Panc1 (cell line): ENCODE measurements at regions not wholly inside any gene's neighbourhood (a gene's known extent, or its start where the extent isn't known, plus 50 kb on each side); places are given as distances from the start of the nearest gene placed in this dataset.

Experiments used
- ATAC-seq: fragments of 200-7000 bp; cut with Tn5 transposase; 2 replicates; pipeline ENCODE4 v1.9.1; 2020; ENCODE audit warnings: mild to moderate bottlenecking, moderate library complexity
- BruUV-seq: library from RNA; stranded (reverse); fragments of 400-500 nt; replicated peaks from 2 replicates; lab custom pipeline; 2021; lab: Mats Ljungman, UMichigan
- CTCF ChIA-PET: fragments of 300-600 bp; sonication (Branson Sonifier 250); formaldehyde crosslinking; loops from one replicate; lab custom pipeline; 2022; ENCODE audit warnings: antibody characterized with exemption; lab: Charles Lee
- POLR2A ChIA-PET: fragments of 300-600 bp; sonication (Branson Sonifier 250); formaldehyde crosslinking; loops from one replicate; lab custom pipeline; 2022; ENCODE audit warnings: antibody characterized with exemption; lab: Charles Lee
- DNase-seq: peaks from one replicate; pipeline ENCODE4 v3.0.0-alpha.2; 2010; ENCODE audit warnings: low read depth, low spot score
- H3K27ac ChIP-seq: 2 replicates; pipeline ENCODE4 v1.5.1; 2011; ENCODE audit warnings: mild to moderate bottlenecking, low read length, inconsistent platforms
- H3K27me3 ChIP-seq: fragments of 200-500 bp; sonication (Bioruptor generic); 2 replicates; pipeline ENCODE4 v1.6.0; 2014; ENCODE audit warnings: low read length, inconsistent platforms; ENCODE audit not compliant: control insufficient read depth, insufficient read depth
- H3K36me3 ChIP-seq: fragments of 200-500 bp; sonication (Bioruptor generic); 2 replicates; pipeline ENCODE4 v1.5.1; 2014; ENCODE audit warnings: inconsistent platforms, mild to moderate bottlenecking, low read length, moderate library complexity; ENCODE audit not compliant: control insufficient read depth, insufficient read depth
- H3K4me1 ChIP-seq: 2 replicates; pipeline ENCODE4 v1.5.1; 2011; ENCODE audit warnings: inconsistent platforms, mild to moderate bottlenecking, low read length, moderate library complexity; ENCODE audit not compliant: control insufficient read depth, insufficient read depth
- H3K4me3 ChIP-seq, 2 experiments: 2 replicates each; pipeline ENCODE4 v1.5.1; 2011 to 2012; ENCODE audit warnings: low read depth in 2 of 2, low read length in 2 of 2, mild to moderate bottlenecking in 2 of 2, inconsistent platforms in 1 of 2, moderate library complexity in 1 of 2
- H3K9me3 ChIP-seq: fragments of 200-500 bp; sonication (Bioruptor generic); 2 replicates; pipeline ENCODE4 v1.5.1; 2014; ENCODE audit warnings: low read depth, mild to moderate bottlenecking, inconsistent platforms, low read length, moderate library complexity; ENCODE audit not compliant: control insufficient read depth, insufficient read depth
- CTCF ChIP-seq: fragments of 450-650 bp; IDR thresholded peaks from 2 replicates; pipeline ENCODE4 v1.5.1; 2017; ENCODE audit warnings: mild to moderate bottlenecking
- POLR2AphosphoS5 ChIP-seq: IDR thresholded peaks from 2 replicates; pipeline ENCODE4 v1.6.1; 2012; ENCODE audit warnings: mild to moderate bottlenecking, low read depth, low read length, moderate library complexity
- REST ChIP-seq, 2 experiments: IDR thresholded peaks; 2 replicates each; pipeline ENCODE4 v1.6.1; 2011 to 2012; ENCODE audit warnings: low read depth in 2 of 2, control low read depth in 1 of 2, low read length in 1 of 2, mild to moderate bottlenecking in 1 of 2, moderate library complexity in 1 of 2; ENCODE audit not compliant: insufficient read depth in 1 of 2
- SIN3A ChIP-seq: IDR thresholded peaks from 2 replicates; pipeline ENCODE4 v1.6.1; 2012; ENCODE audit warnings: low read depth, mild to moderate bottlenecking, low read length, moderate library complexity, borderline replicate concordance; ENCODE audit not compliant: insufficient read depth
- TCF7L2 ChIP-seq: IDR thresholded peaks from 2 replicates; pipeline ENCODE4 v1.6.1; 2011; ENCODE audit warnings: mild to moderate bottlenecking, low read depth, low read length, inconsistent platforms
- in situ Hi-C: cut with HindIII; loops from 2 replicates; pipeline ENCODE4 v1.10.0; 2016; ENCODE audit warnings: low sequenced_read_pairs, low pct_unique_long_range_greater_than_20kb
- intact Hi-C: fragments of 100-400 bp; cut with micrococcal nuclease; formaldehyde crosslinking; loops from one replicate; pipeline ENCODE4 v1.10.0; 2022; ENCODE audit not compliant: unreplicated experiment

- no peak for TF ChIP-seq REST (IDR thresholded peaks at IDR 0.05; ENCODE audit: insufficient read depth in 1 of 2, low read depth in 2 of 2, low read length in 1 of 2)
- no peak for TF ChIP-seq SIN3A
- TF ChIP-seq TCF7L2 = no peak
- TF ChIP-seq POLR2AphosphoS5 = no peak
- no peak for TF ChIP-seq CTCF
- no peak overlapping the region for H3K27ac ChIP-seq
- no peak overlapping the region for H3K4me3 ChIP-seq
- intact Hi-C loops (no loop called here), in situ Hi-C loops (no loop called here)
- ChIA-PET POLR2A (no interaction called here), CTCF (no interaction called here)
- no TSS peak for BruUV-seq
- H3K9me3 ChIP-seq = no peaks in the 10 kb centered on the region
- no peaks in the 10 kb centered on the region for H3K4me1 ChIP-seq
- no peaks in the 10 kb centered on the region for H3K36me3 ChIP-seq
- DNase-seq (no peak), ATAC-seq (no peak)
- H3K27me3 ChIP-seq = no peaks in the 10 kb centered on the region
Measured at GRCh38 chr11:97743205-97743742, 1277.5 kb upstream of the CNTN5 start.

- in situ Hi-C loops (no loop called here), intact Hi-C loops (no loop called here)
- Histone ChIP-seq H3K9me3 (no peaks in the 10 kb centered on the region; the same call in 1 of the 2 replicates), H3K4me3 (no peak overlapping the region), H3K4me1 (no peaks in the 10 kb centered on the region), H3K36me3 (no peaks in the 10 kb centered on the region), H3K27me3 (no peaks in the 10 kb centered on the region), H3K27ac (no peak overlapping the region)
- ATAC-seq (no peak), DNase-seq (no peak)
- BruUV-seq = no TSS peak
- ChIA-PET CTCF (no interaction called here), POLR2A (no interaction called here)
- TF ChIP-seq TCF7L2 (no peak), CTCF (no peak), REST (IDR thresholded peaks at IDR 0.05; ENCODE audit: insufficient read depth in 1 of 2, low read depth in 2 of 2, low read length in 1 of 2) (no peak), POLR2AphosphoS5 (no peak), SIN3A (no peak)
Measured at GRCh38 chr11:97745515-97746050, 1275.2 kb upstream of the CNTN5 start.
